Mesendoderm (in vitro differentiated cells): ENCODE measurements at regions not wholly inside any gene's neighbourhood (a gene's known extent, or its start where the extent isn't known, plus 50 kb on each side); places are given as distances from the start of the nearest gene placed in this dataset.
"Not testable (repeated sequence)": the region's sequence is repeated elsewhere in the genome, so short reads cannot be mapped to it uniquely, and the experiment has no call there.

Experiments used
- DNase-seq: peaks from one replicate; pipeline ENCODE4 v3.0.0; 2013
- H2AK5ac ChIP-seq: 2 replicates; pipeline ENCODE4 v1.6.1; 2013; ENCODE audit warnings: low read length, inconsistent platforms
- H2BK120ac ChIP-seq: 2 replicates; pipeline ENCODE4 v1.6.1; 2013; ENCODE audit warnings: low read depth, mild to moderate bottlenecking, low read length, moderate library complexity, mixed read lengths
- H2BK15ac ChIP-seq: replicated peaks from 2 replicates; pipeline ENCODE4 v1.6.1; 2013; ENCODE audit warnings: low read depth, mild to moderate bottlenecking, moderate library complexity
- H2BK5ac ChIP-seq: 2 replicates; pipeline ENCODE4 v1.6.1; 2013; ENCODE audit warnings: low read length, inconsistent platforms
- H3K18ac ChIP-seq: 2 replicates; pipeline ENCODE4 v1.6.1; 2013; ENCODE audit warnings: mild to moderate bottlenecking, low read length, mixed read lengths
- H3K23ac ChIP-seq: one replicate; pipeline ENCODE4 v1.6.1; 2013; ENCODE audit warnings: low read length
- H3K27ac ChIP-seq: 2 replicates; pipeline ENCODE4 v1.5.1; 2013; ENCODE audit warnings: low read depth, mild to moderate bottlenecking, inconsistent platforms, low read length, moderate library complexity
- H3K27me3 ChIP-seq: 2 replicates; pipeline ENCODE4 v1.6.1; 2013; ENCODE audit warnings: low read length, control low read depth, mild to moderate bottlenecking, inconsistent platforms; ENCODE audit not compliant: insufficient read depth, poor library complexity
- H3K36me3 ChIP-seq: 2 replicates; pipeline ENCODE4 v1.6.1; 2013; ENCODE audit warnings: low read length, inconsistent platforms; ENCODE audit not compliant: control insufficient read depth, insufficient read depth
- H3K4ac ChIP-seq: one replicate; pipeline ENCODE4 v1.6.1; 2013; ENCODE audit warnings: low read depth, mild to moderate bottlenecking, low read length, moderate library complexity
- H3K4me1 ChIP-seq: 2 replicates; pipeline ENCODE4 v1.6.1; 2013; ENCODE audit warnings: low read depth, low read length, inconsistent platforms; ENCODE audit not compliant: control insufficient read depth
- H3K4me2 ChIP-seq: 2 replicates; pipeline ENCODE4 v1.6.1; 2013; ENCODE audit warnings: low read length
- H3K4me3 ChIP-seq: 2 replicates; pipeline ENCODE4 v1.5.1; 2013; ENCODE audit warnings: mild to moderate bottlenecking, low read length
- H3K56ac ChIP-seq: one replicate; pipeline ENCODE4 v1.6.1; 2013; ENCODE audit warnings: low read length
- H3K79me1 ChIP-seq: 2 replicates; pipeline ENCODE4 v1.6.1; 2013; ENCODE audit warnings: low read length, inconsistent platforms
- H3K79me2 ChIP-seq: 2 replicates; pipeline ENCODE4 v1.6.1; 2013; ENCODE audit warnings: mild to moderate bottlenecking, low read length; ENCODE audit not compliant: control insufficient read depth, insufficient read depth
- H3K9ac ChIP-seq: 2 replicates; pipeline ENCODE4 v1.6.1; 2013; ENCODE audit warnings: low read length, inconsistent platforms
- H4K5ac ChIP-seq: one replicate; pipeline ENCODE4 v1.6.1; 2013; ENCODE audit warnings: low read length
- H4K8ac ChIP-seq: one replicate; pipeline ENCODE4 v1.6.1; 2013; ENCODE audit warnings: low read depth, mild to moderate bottlenecking, control low read depth, low read length, moderate library complexity
- WGBS: extraction: QIAGEN DNeasy Blood & Tissue Kit; methylation state at CpG from one replicate; pipeline ENCODE4 v1.1.7; 2013; ENCODE audit warnings: low lambda C conversion rate, missing lambda C conversion rate; ENCODE audit not compliant: insufficient coverage; ENCODE audit errors: extremely low coverage; 5-methylcytosine and 5-hydroxymethylcytosine counted together

DNA sequence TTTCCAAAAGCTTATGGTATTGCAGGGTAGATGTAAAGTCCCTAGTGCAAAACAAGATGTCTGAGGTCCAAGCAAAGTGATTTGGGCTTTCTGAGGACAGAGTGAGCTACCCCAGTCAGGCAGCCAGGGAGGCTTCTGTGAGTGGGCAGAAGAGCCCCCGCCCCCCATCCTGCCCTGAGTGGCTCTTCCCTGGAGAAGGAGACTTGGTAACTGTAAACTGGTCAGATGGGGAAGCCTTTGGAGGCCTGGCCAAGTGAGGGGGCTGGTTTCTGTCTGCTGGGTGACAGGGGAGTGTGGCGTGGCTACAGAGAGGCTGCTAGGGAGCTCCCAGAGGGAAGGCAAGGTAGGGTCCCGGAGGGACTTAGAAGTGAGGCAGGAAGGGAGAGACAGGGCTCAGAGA, 181.3 kb upstream of the HAAO start:
- H3K4ac ChIP-seq, result no peak overlapping the region

GRCh38 chr2:42972933-42973516, 180.6 kb upstream of the HAAO start:
- H2AK5ac ChIP-seq, H4K8ac ChIP-seq, H2BK15ac ChIP-seq, H3K79me1 ChIP-seq, H3K4me3 ChIP-seq, H3K79me2 ChIP-seq, H3K56ac ChIP-seq, H3K36me3 ChIP-seq, H2BK120ac ChIP-seq, H4K5ac ChIP-seq, H3K27me3 ChIP-seq, H3K23ac ChIP-seq, H3K4ac ChIP-seq, H3K4me2 ChIP-seq, H3K18ac ChIP-seq, H2BK5ac ChIP-seq, DNase-seq, H3K4me1 ChIP-seq, H3K9ac ChIP-seq, H3K27ac ChIP-seq: not testable (repeated sequence)
- WGBS, result no CpG with 5 or more reads among the region's 11 CpGs

More for the DNA sequence above, 181.3 kb upstream of the HAAO start:
- H2BK15ac ChIP-seq, result no peak overlapping the region
- H3K27me3 ChIP-seq, result no peaks in the 10 kb centered on the region
- peak overlapping the region; percentile 83 for H2AK5ac ChIP-seq
- no peaks in the 10 kb centered on the region for H3K79me1 ChIP-seq
- H2BK5ac ChIP-seq, result no peak overlapping the region
- H3K79me2 ChIP-seq, result no peaks in the 10 kb centered on the region
- WGBS, result no CpG with 5 or more reads among the region's 3 CpGs
- peak overlapping the region; percentile 39 for H3K56ac ChIP-seq
- H3K18ac ChIP-seq, result no peak overlapping the region
- no peak overlapping the region for H3K9ac ChIP-seq
- H3K36me3 ChIP-seq, result no peaks in the 10 kb centered on the region
- H3K4me3 ChIP-seq, result no peak overlapping the region
- DNase-seq, result no peak
- H3K4me1 ChIP-seq, result no peaks in the 10 kb centered on the region
- no peak overlapping the region for H2BK120ac ChIP-seq
- no peak overlapping the region for H3K23ac ChIP-seq
- no peak overlapping the region for H4K5ac ChIP-seq
- no peak overlapping the region for H3K4me2 ChIP-seq
- H3K27ac ChIP-seq, result no peak overlapping the region
- H4K8ac ChIP-seq, result no peak overlapping the region

GRCh38 chr2:42971947-42972736, 179.8 kb upstream of the HAAO start:
- H4K8ac ChIP-seq, result no peak overlapping the region
- no peak overlapping the region for H3K9ac ChIP-seq
- no peak overlapping the region for H3K18ac ChIP-seq
- H3K23ac ChIP-seq, result no peak overlapping the region
- H3K4me1 ChIP-seq, result no peaks in the 10 kb centered on the region
- no peak overlapping the region for H2AK5ac ChIP-seq
- no peak overlapping the region for H2BK5ac ChIP-seq
- no peaks in the 10 kb centered on the region for H3K27me3 ChIP-seq
- peak; percentile 56 for DNase-seq
- no peak overlapping the region for H3K4me2 ChIP-seq
- no peaks in the 10 kb centered on the region for H3K79me1 ChIP-seq
- no peak overlapping the region for H3K56ac ChIP-seq
- no CpG with 5 or more reads among the region's 7 CpGs for WGBS
- no peak overlapping the region for H2BK120ac ChIP-seq
- H2BK15ac ChIP-seq, result no peak overlapping the region
- no peak overlapping the region for H3K4ac ChIP-seq
- H3K36me3 ChIP-seq, result no peaks in the 10 kb centered on the region
- H3K27ac ChIP-seq, result no peak overlapping the region
- no peak overlapping the region for H4K5ac ChIP-seq
- H3K4me3 ChIP-seq, result no peak overlapping the region
- H3K79me2 ChIP-seq, result no peaks in the 10 kb centered on the region

DNA sequence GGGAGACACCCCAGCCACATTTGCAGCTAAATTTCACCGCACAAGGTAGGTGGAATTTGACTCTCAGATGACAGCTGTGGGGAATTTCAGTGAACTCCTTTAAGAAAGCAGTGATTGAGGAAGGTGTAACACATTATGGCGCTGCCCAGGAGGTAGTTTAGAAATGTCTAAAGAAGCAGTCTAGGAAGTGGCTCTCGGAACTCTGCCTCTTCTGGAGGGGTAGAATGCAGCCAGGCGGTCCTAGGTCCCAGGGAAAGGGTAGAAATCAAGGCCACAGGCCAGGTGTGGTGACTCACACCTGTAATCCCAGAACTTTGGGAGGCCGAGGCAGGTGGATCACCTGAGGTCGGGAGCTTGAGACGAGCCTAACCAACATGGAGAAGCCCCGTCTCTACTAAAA, 179.0 kb upstream of the HAAO start:
- Histone ChIP-seq H2BK15ac (no peak overlapping the region), H4K5ac (no peak overlapping the region), H3K4me3 (no peak overlapping the region), H3K23ac (no peak overlapping the region), H3K9ac (no peak overlapping the region), H2BK5ac (no peak overlapping the region), H4K8ac (no peak overlapping the region), H3K18ac (no peak overlapping the region), H3K79me2 (no peaks in the 10 kb centered on the region), H3K4ac (no peak overlapping the region), H2AK5ac (no peak overlapping the region), H3K27ac (no peak overlapping the region), H3K4me2 (no peak overlapping the region), H3K36me3 (no peaks in the 10 kb centered on the region), H2BK120ac (no peak overlapping the region), H3K79me1 (no peaks in the 10 kb centered on the region), H3K56ac (no peak overlapping the region), H3K4me1 (no peaks in the 10 kb centered on the region), H3K27me3 (no peaks in the 10 kb centered on the region)
- no CpG with 5 or more reads among the region's 8 CpGs for WGBS
- DNase-seq, result no peak

DNA sequence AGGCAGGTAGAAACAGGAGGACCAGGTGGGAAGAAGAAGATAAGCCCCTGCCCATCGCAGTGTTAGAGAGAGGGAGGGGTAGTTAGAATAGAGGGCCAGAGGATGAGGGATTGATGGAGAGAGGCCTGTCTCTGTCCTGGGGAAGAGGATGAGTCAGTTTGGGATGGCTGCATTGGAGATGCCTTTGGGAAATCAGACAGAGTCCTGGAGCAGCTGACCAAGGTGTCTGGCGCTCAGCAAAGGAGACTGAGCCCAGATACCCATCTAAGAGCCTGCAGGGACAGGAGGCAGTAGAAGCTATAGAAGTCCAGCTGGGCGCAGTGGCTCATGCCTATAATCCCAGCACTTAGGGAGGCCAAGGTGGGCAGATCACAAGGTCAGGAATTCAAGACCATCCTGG, 177.8 kb upstream of the HAAO start:
- Histone ChIP-seq H3K56ac (no peak overlapping the region), H3K27me3 (no peaks in the 10 kb centered on the region), H2BK120ac (no peak overlapping the region), H4K8ac (no peak overlapping the region), H3K9ac (no peak overlapping the region), H2BK5ac (no peak overlapping the region), H2BK15ac (no peak overlapping the region), H3K36me3 (no peaks in the 10 kb centered on the region), H3K4ac (no peak overlapping the region), H3K4me2 (no peak overlapping the region), H3K4me1 (no peaks in the 10 kb centered on the region), H3K79me2 (no peaks in the 10 kb centered on the region), H3K18ac (no peak overlapping the region), H3K27ac (no peak overlapping the region), H3K4me3 (no peak overlapping the region), H2AK5ac (no peak overlapping the region), H3K79me1 (no peaks in the 10 kb centered on the region), H4K5ac (no peak overlapping the region), H3K23ac (no peak overlapping the region)
- WGBS, result no CpG with 5 or more reads among the region's 3 CpGs
- no peak for DNase-seq
